Renal cortex interstitium (tissue), 11 donors: ENCODE measurements at regions not wholly inside any gene's neighbourhood (a gene's known extent, or its start where the extent isn't known, plus 50 kb on each side); places are given as distances from the start of the nearest gene placed in this dataset.
"Not testable (repeated sequence)": the region's sequence is repeated elsewhere in the genome, so short reads cannot be mapped to it uniquely, and the experiment has no call there.

Experiments
- DNase-seq, 11 donors: peaks; one replicate each; pipeline ENCODE4 v3.0.0-alpha.2; 2013; ENCODE audit warnings: low read depth in 9 of 11, low spot score in 4 of 11; ENCODE audit errors: extremely low read depth in 1 of 11

- DNase-seq: no peak
Measured at GRCh38 chr2:166831930-166832329, 56.4 kb upstream of the XIRP2 start.

- DNase-seq: no peak
Measured at GRCh38 chr2:166825914-166826313, 62.4 kb upstream of the XIRP2 start.

GRCh38 chr2:166814335-166814734, 73.9 kb upstream of the XIRP2 start:
- no peak for DNase-seq

- no peak for DNase-seq
Measured at GRCh38 chr2:166812166-166812891, 76.0 kb upstream of the XIRP2 start.

GRCh38 chr2:166805753-166806152, 82.5 kb upstream of the XIRP2 start:
- no peak for DNase-seq

GRCh38 chr2:166803373-166804000, 84.8 kb upstream of the XIRP2 start:
- DNase-seq: peak; percentile 12 to 43 (median 31)

GRCh38 chr2:166802475-166802874, 85.8 kb upstream of the XIRP2 start:
- no peak for DNase-seq

- no peak for DNase-seq
Measured at GRCh38 chr2:166792808-166793207, 95.5 kb upstream of the XIRP2 start.

GRCh38 chr2:166786707-166787106, 101.6 kb upstream of the XIRP2 start:
- DNase-seq: no peak

- no peak for DNase-seq
Measured at GRCh38 chr2:166784296-166784946, 103.9 kb upstream of the XIRP2 start.

- no peak for DNase-seq
Measured at GRCh38 chr2:166775176-166775575, 113.1 kb upstream of the XIRP2 start.

- no peak for DNase-seq
Measured at GRCh38 chr2:166773308-166773949, 114.9 kb upstream of the XIRP2 start.

GRCh38 chr2:166768393-166769123, 119.7 kb upstream of the XIRP2 start:
- no peak for DNase-seq

- not testable (repeated sequence) for DNase-seq
Measured at GRCh38 chr2:166766769-166767322, 121.4 kb upstream of the XIRP2 start.

- no peak for DNase-seq
Measured at GRCh38 chr2:166766220-166766619, 122.1 kb upstream of the XIRP2 start.

GRCh38 chr2:166765141-166765540, 123.1 kb upstream of the XIRP2 start:
- DNase-seq: no peak

- DNase-seq: no peak
Measured at GRCh38 chr2:166764702-166765101, 123.6 kb upstream of the XIRP2 start.

- no peak for DNase-seq
Measured at GRCh38 chr2:166764216-166764615, 124.1 kb upstream of the XIRP2 start.

- no peak for DNase-seq
Measured at GRCh38 chr2:166762746-166763145, 125.5 kb upstream of the XIRP2 start.
